HG02970 (cell line): ENCODE measurements at regions not wholly inside any gene's neighbourhood (a gene's known extent, or its start where the extent isn't known, plus 50 kb on each side); places are given as distances from the start of the nearest gene placed in this dataset.
"Not testable (repeated sequence)": the region's sequence is repeated elsewhere in the genome, so short reads cannot be mapped to it uniquely, and the experiment has no call there.

Source experiments
- ATAC-seq: cut with Tn5 transposase; IDR thresholded peaks from one replicate; pipeline ENCODE4 v1.9.1; 2021; ENCODE audit warnings: mild to moderate bottlenecking, moderate library complexity, moderate number of reproducible peaks; ENCODE audit not compliant: unreplicated experiment, low FRiP score

- no peak for ATAC-seq
Measured at GRCh38 chr14:48247977-48248376, 572.6 kb upstream of the MDGA2 start.

GRCh38 chr14:48243900-48244299 is 568.5 kb upstream of the MDGA2 start:
- no peak for ATAC-seq

- no peak for ATAC-seq
Measured at GRCh38 chr14:48229091-48229490, 553.7 kb upstream of the MDGA2 start.

GRCh38 chr14:48193893-48194292 is 518.5 kb upstream of the MDGA2 start:
- ATAC-seq = no peak

- ATAC-seq = not testable (repeated sequence)
Measured at GRCh38 chr14:48149624-48150023, 474.2 kb upstream of the MDGA2 start.

- ATAC-seq = no peak
Measured at GRCh38 chr14:48140804-48141203, 465.4 kb upstream of the MDGA2 start.

GRCh38 chr14:48129472-48129871 is 454.1 kb upstream of the MDGA2 start:
- ATAC-seq = no peak

GRCh38 chr14:48127674-48128073 is 452.3 kb upstream of the MDGA2 start:
- no peak for ATAC-seq

- no peak for ATAC-seq
Measured at GRCh38 chr14:48125654-48126053, 450.2 kb upstream of the MDGA2 start.

- ATAC-seq = no peak
Measured at GRCh38 chr14:48113713-48114112, 438.3 kb upstream of the MDGA2 start.

- no peak for ATAC-seq
Measured at GRCh38 chr14:48111151-48111550, 435.7 kb upstream of the MDGA2 start.

GRCh38 chr14:48107646-48108045 is 432.2 kb upstream of the MDGA2 start:
- no peak for ATAC-seq

GRCh38 chr14:48096897-48097296 is 421.5 kb upstream of the MDGA2 start:
- ATAC-seq = no peak

- ATAC-seq = no peak
Measured at GRCh38 chr14:48086516-48086915, 411.1 kb upstream of the MDGA2 start.

GRCh38 chr14:48075487-48075886 is 400.1 kb upstream of the MDGA2 start:
- ATAC-seq = no peak

GRCh38 chr14:48052973-48053372 is 377.6 kb upstream of the MDGA2 start:
- no peak for ATAC-seq

GRCh38 chr14:48035836-48036235 is 360.4 kb upstream of the MDGA2 start:
- ATAC-seq = no peak

GRCh38 chr14:48027115-48027514 is 351.7 kb upstream of the MDGA2 start:
- ATAC-seq = no peak

GRCh38 chr14:48023881-48024280 is 348.5 kb upstream of the MDGA2 start:
- no peak for ATAC-seq

- not testable (repeated sequence) for ATAC-seq
Measured at GRCh38 chr14:48011484-48011883, 336.1 kb upstream of the MDGA2 start.

GRCh38 chr14:48008646-48009045 is 333.2 kb upstream of the MDGA2 start:
- ATAC-seq = no peak

GRCh38 chr14:48005986-48006385 is 330.6 kb upstream of the MDGA2 start:
- no peak for ATAC-seq

GRCh38 chr14:47993883-47994282 is 318.5 kb upstream of the MDGA2 start:
- ATAC-seq = no peak
